GM18868 (cell line): ENCODE measurements at regions not wholly inside any gene's neighbourhood (a gene's known extent, or its start where the extent isn't known, plus 50 kb on each side); places are given as distances from the start of the nearest gene placed in this dataset.

Source experiments
- ATAC-seq: cut with Tn5 transposase; IDR thresholded peaks from one replicate; pipeline ENCODE4 v1.9.1; 2021; ENCODE audit warnings: mild to moderate bottlenecking, moderate library complexity; ENCODE audit not compliant: unreplicated experiment

- no peak for ATAC-seq
Observed at GRCh38 chr16:14337303-14338191, 266.4 kb downstream of the MRTFB start.

- ATAC-seq = no peak
Observed at GRCh38 chr16:14335297-14335696, 264.2 kb downstream of the MRTFB start.

- ATAC-seq = no peak
Observed at GRCh38 chr16:14334366-14335080, 263.4 kb downstream of the MRTFB start.

GRCh38 chr16:14333361-14333760 is 262.2 kb downstream of the MRTFB start:
- no peak for ATAC-seq

GRCh38 chr16:14331020-14331419 is 259.9 kb downstream of the MRTFB start:
- no peak for ATAC-seq

- no peak for ATAC-seq
Observed at GRCh38 chr16:14329727-14330350, 258.7 kb downstream of the MRTFB start.

GRCh38 chr16:14325502-14326401 is 254.6 kb downstream of the MRTFB start:
- no peak for ATAC-seq

- ATAC-seq = no peak
Observed at GRCh38 chr16:14324581-14324980, 253.5 kb downstream of the MRTFB start.

GRCh38 chr16:14322186-14322585 is 251.1 kb downstream of the MRTFB start:
- no peak for ATAC-seq

- no peak for ATAC-seq
Observed at GRCh38 chr16:14321542-14321941, 250.4 kb downstream of the MRTFB start.

GRCh38 chr16:14320406-14320805 is 249.3 kb downstream of the MRTFB start:
- ATAC-seq = no peak
